Right hindlimb (tissue), 1 donor: ENCODE measurements at regions not wholly inside any gene's neighbourhood (a gene's known extent, or its start where the extent isn't known, plus 50 kb on each side); places are given as distances from the start of the nearest gene placed in this dataset.

ENCODE experiments used
- DNase-seq: peaks from one replicate; pipeline ENCODE4 v3.0.0-alpha.2; 2018

DNA sequence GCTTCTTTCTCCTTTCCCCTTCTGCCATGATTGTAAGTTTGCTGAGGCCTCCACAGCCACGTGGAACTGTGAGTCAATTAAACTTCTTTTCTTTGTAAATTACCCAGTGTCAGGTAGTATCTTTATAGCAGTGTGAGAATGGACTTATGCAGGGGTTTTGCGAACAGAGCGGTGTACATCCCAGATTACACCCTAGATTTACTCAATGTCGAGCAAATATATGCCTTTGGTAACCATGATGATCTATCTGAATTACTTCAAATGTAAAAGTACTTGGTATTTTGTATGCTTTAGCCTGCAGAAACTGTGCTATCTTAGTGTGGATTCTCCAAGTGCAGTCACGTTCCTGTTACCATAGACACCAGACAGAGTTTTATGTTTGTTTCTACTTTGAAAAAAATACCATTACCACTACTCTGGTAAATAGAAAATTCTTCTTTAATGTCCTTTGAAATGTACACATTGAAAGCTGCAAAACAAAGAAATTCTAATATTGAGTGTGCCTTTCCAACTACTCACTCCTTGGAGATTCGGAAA, 510.4 kb upstream of the ARGLU1 start:
- no peak for DNase-seq

DNA sequence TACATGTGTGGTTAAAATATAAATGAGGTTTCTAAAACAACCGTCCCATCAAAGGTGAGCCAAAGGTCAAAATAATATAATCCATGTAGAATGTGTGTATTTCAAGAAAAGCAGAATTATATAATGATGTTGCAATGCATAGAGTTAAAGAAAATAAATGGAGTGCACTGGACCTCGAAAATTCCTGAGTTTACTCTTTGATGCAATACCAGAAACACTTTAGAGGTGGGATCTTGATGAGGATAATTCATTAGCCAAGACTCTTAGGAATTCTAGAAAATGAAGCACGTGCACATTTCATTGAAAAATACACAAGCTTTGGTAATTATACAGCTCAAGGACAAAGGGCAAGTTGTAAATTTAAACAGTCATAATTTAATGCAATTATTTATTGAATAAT, 508.9 kb upstream of the ARGLU1 start:
- DNase-seq: no peak

DNA sequence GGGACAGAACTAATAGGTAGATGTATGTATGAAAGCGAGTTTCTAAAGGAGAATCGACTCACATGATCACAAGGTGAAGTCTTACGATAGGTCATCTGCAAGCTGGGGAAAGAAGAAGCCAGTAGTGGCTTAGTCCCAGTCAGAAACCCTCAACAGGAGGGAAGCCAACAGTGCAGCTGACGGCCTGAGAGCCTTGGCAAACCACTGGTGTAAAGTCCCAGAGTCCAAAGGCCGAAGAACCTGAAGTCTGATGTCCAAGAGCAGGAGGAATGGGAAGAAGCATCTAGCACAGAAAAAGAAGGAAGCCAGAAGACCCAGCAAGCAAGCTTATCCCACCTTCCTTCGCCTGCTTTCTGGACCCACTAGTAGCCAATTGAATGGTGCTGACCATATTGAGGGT, 507.6 kb upstream of the ARGLU1 start:
- no peak for DNase-seq

DNA sequence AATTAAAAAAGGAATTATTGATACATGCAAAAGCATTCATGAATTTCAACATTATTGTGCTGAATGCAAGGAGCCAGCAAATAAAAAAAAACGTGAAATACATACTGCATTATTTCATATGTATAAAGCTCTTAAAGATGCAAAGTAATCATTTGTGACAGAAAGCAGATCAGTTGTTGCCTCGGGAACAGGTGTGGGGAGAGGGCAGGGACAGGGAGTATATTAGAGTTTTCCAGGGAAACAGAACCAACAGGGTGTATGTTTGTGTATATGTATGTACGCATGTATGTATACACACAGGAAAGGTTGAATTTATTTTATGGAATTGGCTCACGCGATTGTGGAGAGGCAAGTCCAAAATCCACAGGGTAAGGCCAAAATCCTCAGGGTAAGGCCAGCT, 502.9 kb upstream of the ARGLU1 start:
- DNase-seq: no peak

DNA sequence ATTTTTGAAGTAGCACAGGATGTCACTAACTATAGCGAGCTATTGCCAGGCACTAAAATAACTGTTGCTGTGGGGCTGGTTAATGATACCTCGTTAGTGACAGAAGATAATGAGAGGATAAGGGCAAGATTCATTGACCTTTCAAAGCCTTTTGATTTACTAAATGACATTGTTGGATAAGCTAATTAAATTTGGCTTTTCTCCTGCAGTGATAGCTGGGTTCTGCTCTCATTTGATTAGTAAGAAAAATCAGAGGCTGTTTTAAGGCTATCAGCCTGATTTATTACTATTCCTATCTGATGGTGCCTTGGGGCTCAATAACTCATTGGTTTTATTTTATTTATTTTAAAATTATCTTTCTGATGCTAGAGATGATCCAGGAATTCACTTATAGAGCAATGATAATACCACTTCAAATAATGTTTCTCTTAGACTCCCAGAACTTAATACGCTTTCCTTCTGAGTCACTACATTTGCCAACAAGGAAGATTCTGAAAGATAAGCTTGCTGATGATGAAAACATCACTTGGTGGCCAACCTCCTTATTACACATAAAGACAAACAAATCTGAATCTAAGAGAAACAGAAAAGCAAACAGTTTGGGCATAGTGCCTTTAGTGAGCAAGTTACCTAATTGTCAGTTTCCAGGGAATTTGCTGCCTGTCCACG, 501.3 kb upstream of the ARGLU1 start:
- DNase-seq: no peak

DNA sequence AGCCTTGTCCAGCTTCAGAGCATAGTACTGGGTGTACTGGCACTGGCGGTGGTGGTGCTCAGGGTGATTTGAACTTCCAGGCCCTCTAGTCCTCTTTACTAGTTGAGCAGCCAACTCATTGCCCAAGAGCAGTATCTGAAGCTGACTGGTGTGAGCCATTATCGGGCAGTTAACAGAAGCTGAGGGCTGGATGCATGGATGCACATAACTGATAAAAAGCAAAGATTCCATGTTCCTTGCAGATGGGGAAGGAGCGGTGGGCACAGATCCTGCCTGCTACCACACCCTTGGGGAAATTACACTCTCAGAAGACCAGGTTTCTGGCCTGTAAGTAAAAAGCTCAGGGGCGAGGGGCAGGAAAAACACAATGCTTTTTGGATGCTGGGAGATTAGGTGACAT, 499.4 kb upstream of the ARGLU1 start:
- DNase-seq: no peak

DNA sequence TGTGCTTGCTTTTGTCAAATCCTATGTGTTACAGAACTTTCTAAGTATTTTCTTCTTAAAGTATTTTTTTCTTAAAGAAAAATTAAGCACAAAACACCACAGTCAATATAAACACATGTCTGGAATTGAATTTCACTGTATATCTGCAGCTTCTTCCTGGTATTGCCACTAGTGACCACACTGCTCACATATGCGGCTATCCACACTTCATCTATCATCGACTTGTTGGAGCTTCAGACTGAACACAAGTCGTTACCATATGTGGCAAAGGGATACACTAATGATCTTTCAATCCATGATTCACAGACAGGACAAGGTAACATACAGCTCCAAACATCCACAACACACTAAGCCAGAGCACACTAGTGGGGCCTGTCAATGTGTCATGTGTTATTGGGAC, 498.4 kb upstream of the ARGLU1 start:
- DNase-seq: no peak

DNA sequence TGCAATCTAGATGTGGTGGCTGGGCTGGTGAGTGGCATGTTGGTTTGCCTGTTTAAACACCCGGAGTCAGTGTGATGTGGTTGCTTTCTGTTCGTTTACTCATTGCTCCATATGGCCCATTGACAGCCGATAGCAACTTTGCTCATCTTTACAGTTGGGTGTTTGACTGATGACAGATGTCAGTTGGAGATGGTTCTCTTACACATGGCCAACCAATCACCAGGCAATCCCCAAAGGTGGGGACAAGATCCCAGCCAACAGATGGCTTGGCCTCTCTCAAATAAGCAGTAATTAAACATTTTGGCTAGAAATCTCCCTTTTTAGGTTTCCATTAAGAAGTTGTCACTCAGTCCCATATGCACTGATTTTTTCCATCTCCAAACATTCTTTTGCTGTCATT, 497.1 kb upstream of the ARGLU1 start:
- no peak for DNase-seq

DNA sequence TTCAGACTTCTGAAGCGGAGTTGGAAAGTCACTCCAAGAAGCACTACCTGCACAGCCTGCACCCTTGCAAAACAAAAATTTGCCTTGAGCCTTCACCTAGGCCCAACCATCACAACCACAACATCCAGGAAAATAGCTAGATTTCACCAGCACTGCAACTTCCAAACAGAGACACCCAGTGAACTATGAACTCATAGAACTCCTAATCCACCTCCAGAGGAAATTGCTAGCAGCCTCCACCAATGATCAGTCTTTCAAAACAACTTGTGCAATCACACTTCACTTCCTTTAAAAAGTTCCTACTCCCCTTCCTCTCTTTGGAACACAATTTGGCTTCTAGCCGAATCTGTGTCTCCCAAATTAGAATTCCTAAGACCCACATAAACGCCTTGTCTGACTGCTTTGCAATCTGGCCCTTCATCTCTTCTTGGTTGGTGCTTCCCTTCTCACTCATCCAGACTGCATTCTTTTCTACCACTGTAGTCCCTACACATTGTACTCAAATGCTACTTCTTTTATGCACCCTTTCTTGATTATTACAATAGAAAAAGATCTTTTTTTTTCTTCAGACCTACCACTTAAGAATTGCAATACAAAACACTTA, 489.2 kb upstream of the ARGLU1 start:
- DNase-seq: no peak

DNA sequence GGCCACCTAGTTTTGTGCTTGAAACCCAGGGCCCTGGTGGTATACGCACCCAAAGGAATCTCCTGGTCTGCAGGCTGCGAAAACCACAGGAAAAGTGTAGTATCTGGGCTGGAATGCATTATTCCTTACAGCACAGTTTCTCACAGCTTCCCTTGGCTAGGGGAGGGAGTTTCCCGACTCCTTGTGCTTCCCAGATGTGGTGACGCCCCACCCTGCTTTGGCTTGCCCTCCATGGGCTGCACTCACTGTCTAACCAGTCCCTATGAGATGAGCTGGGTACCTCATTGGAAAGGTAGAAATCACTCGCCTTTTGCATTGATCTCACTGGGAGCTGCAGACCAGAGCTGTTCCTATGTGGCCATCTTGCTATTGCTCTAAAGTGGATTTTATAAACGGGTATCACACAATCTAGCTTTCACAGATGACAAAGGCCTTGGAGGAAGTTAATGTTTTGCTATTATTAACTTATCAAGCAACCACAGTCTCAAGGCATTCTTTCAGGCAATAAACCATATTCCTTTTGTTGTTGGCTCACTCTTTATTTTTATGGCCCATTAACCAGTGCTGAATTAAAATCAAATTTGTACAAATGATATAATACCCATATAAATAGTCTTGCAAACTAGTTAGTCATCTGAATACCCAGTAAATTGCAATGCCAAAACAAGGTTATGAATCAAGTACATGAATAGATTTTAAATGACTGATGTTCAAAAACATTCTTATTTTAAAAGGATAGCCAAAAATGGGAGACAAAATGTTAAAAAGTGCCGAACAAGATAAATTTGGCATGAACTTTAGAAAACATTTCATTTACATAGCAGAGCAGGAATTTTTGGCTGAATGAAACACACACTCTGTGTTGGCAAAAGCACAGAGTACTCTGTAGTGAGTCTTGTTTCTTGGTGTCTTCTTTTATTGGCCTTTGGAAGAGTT, 475.4 kb upstream of the ARGLU1 start:
- DNase-seq: peak; percentile 28

DNA sequence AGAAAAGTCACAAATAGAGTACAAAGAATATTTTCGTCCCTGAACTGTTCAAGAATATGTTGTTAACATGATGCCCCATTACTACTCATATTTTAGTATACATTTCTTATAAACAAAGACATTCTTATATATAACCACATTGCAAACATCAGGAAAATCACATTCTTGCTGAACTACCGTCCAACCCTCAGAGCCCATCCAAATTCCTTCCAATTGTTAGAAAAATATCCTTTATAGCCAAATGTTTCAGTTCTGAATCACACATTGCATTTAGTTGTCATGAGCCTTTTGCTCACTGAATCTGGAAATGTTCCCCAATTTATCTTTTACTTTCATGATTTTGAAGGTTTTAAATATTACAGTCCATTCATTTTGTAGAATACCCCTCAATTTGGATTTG, 467.8 kb upstream of the ARGLU1 start:
- DNase-seq: no peak

DNA sequence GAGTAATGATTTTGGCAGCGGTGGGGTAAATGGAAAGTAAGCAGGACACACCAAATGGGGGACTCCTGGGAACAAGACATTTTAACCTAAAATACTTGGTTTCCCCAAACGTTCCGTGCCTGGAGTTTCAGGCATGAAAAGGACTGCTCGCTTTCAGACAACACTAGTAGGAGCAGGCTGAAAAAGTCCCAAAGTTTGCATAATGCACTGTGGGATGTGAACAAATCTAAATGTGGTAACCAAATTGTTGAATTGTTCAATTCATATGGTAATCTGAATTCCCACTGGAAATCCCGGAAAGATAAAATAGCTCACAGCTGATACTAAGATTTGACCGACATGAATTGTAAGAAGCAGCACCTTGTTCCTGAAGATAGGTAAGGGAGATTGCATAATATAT, 467.2 kb upstream of the ARGLU1 start:
- DNase-seq: no peak

DNA sequence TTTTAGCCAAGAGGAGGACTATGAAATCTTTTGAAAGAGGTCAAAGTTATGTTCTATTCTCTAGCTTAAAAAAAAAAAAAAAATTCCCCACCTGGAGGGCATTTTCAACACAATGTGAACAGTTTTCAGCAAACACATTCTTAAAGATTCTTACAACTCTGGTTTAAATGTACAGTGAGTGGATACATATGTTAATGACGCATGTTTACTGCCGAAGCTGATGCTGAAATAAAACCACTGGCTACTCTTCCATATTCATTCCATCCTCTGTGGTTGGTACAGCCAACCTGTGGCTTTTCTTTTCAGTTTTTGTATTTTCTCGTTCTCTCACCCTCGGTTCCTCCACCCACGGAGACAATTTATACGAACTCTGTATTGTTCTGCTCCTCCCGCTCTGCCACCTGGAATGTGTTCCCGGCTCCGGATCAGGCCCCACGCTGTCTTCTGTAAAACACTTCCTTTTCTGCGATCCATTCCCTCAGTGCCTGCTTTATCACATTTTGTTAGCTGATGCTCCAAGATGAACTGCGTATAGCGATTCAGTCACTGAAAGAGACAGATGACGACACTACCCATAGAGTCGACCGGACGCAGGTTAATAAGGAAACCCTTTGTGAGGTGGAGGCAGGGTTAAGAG, 466.4 kb upstream of the ARGLU1 start:
- no peak for DNase-seq

DNA sequence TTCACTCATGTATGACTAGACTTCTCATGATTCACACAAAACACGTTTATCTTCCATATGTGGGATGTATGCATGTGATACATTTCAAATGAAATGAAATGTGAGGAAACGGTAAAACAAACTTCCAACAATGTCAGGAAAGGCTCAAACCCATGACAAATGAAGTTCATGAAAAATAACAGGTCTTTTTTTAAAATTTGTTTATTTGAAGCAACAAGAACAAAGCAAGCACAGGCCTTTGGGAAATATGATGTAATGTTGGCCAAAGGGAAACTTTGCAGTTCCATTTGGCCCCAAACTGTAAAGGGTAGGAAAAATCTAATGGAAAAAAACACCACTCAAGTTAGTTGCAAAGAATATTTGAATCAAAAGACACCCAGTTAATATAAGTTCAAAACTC, 463.8 kb upstream of the ARGLU1 start:
- no peak for DNase-seq

DNA sequence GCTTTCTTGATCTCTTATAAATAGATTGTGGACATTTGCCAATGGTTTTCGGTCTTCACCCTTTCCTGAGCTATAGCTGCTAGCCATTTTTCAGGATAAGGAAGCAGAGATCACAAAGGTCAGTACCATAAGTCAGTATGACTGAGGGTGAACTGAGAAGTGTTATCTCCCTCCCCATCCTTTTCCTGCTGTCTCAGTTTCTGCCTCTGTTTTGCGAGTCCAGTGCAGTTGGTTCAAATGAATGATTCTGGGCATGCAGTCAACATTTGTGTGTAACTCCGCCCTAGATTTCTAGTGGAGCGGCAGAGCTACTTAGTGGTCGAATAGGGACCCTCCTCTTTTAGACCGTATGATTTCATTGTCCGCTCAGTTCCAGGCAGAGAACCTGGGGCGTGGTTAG, 460.8 kb upstream of the ARGLU1 start:
- DNase-seq: no peak

DNA sequence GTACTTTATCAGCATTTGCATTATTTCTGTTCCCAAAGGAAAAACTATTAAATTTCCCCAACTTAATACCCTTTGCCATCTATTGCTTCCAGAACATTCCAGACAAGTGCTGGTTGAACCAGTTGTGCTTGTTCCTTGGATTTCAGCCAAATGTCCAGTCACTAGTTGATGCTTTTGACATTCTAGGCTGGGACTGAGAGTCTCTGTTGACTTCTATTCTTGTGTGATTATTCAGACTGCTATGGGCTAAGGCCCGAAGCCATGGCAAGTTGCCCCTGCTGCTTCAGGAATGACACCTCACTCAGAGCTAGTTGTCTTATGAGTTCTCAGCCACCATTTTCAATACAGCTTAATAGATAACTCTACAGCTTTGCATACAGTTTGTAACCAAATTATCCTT, 458.1 kb upstream of the ARGLU1 start:
- peak; percentile 20 for DNase-seq

DNA sequence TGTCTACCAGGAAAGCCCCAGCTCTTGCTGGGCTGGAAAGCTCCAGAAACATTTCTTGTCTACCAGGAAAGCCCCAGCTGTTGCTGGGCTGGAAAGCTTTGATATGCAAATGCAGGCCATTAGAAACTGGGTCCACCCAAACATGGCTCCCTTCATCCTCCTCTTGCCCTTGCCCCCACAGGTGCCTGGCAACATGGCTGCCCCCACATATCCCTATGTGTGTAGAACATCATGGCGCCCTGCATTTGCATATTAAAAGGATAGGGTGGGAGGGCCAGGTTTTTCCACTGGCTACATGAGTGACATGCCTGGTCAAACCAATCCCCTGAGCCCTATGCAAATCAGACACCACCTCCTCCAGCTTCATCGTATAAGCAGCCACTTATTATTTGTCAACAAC, 455.4 kb upstream of the ARGLU1 start:
- DNase-seq: no peak

DNA sequence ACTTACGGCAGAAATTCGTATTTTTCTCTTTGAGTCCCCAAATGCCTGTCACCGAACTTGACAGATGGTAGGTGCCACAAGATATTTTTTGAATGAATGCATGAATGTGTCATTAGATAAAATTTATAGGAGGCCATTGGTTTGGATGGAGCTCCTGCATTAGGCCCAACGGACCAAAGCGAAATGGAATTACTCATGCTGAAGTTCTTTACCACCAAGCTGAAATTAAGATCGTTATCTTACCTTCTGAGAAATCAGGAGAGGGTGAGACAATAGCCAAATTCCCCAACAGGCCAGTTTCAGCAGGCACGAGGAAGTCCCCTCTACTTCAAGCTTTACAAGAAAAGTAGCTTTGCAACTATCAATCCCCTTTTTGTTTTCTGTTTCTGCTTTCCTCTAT, 452.5 kb upstream of the ARGLU1 start:
- DNase-seq: no peak

DNA sequence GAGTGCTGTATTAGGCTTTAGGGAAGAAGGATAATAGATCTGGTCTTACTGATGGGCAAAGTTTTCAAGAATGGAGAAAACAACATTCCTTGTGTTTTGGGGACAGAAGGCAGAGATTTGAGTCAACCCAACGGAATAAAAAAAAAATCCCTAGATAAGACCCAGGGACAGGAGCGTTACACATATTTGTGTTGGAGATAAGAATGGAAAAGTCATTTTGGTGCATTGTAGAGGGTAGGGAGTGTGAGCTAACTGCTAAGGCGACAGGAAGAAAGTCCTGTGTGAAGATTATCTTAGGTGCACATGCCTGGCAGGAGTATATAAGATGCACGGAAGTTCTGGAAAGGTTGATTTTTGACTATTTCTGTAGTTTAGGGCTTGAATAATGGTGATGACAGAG, 450.3 kb upstream of the ARGLU1 start:
- DNase-seq: no peak

DNA sequence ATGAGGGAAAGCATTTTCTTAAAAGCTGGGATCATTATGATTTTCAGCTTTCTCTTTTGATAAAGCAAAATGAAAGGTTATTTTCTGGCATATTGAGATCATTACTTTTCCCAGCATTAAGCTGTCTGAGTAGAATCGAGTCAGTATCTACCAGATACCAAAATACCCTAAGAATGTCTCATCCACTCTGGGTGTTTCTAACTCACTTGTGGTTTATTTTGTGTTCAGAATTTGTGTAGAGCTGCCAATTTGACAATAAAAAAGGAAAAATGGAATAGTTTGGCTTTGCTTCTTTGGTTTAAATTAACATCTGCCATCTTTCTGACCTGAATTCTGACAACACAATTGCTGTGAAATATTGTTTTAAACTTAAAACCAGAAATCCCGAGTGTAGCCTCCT, 438.7 kb upstream of the ARGLU1 start:
- no peak for DNase-seq

DNA sequence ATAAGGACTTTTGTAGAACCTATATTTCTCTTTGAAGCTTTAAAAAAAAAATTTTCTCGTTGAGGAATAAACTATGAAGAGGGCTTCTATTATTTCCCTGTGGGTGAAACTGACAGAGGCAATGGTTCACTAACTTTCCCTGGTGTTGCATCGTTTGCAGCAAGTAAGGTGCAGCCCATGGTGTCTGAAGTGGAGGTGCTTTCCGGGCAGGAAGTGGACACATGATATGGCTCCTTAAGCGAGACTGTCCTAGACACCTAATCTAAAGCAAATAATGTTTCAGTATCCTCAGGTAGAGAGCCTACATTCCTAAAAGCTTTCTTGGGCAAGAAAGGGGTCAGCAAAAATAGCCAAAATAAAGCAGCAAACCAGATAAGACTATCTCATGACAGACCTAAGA, 437.6 kb upstream of the ARGLU1 start:
- no peak for DNase-seq

DNA sequence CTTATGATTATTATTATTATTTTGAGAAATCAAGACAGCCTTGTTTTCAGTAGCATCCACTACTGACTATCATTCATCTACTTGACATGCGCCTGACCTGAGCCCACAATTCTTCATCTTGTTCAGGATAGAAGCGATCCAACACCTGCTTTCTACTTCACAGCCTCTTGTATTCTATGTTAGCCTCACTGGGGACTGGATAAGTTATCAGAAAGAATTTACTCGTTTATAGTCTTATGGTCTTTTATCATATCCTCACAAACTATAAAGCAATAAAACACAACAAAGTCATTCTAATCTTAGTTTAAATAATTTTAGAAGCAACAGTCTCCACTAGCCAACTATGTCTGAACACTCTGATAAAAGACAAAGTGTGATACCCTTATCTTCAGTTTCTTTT, 436.0 kb upstream of the ARGLU1 start:
- DNase-seq: no peak

DNA sequence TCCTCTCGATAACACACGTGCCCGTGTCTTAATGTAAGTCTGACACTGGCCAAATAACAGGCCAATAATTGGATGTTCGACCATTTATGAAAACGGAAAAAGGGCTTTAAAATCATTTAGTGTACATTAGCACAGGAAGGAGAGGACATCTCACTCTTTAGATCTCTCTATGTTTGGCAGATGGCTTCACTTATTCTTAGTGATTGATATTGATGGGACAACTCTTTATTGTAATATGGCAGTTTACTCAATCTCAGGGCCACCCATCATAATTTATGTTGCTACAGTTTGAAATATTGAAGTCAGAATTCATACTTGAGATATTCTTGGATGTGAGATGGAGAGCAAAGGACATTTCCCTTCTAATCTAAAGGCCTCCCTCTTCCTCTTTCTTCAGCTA, 430.7 kb upstream of the ARGLU1 start:
- DNase-seq: no peak
